Stimulated activated CD4-positive, alpha-beta T cell treated with anti-CD3 and anti-CD28 coated beads, Interleukin-2, amount 100 ng/mL, for 24 hours (primary cell): ENCODE measurements at regions not wholly inside any gene's neighbourhood (a gene's known extent, or its start where the extent isn't known, plus 50 kb on each side); places are given as distances from the start of the nearest gene placed in this dataset.

Experiments used
- DNase-seq, 2 donors: peaks; one replicate each; pipeline ENCODE4 v3.0.0-alpha.2; 2020

- DNase-seq, result no peak
These were observed 906.1 kb downstream of the CDH11 start for GRCh38 chr16:64215730-64216129.

- no peak for DNase-seq
These were observed 910.5 kb downstream of the CDH11 start for GRCh38 chr16:64211331-64211730.

- no peak for DNase-seq
These were observed 915.0 kb downstream of the CDH11 start for GRCh38 chr16:64206862-64207261.

- DNase-seq, result no peak
These were observed 918.7 kb downstream of the CDH11 start for GRCh38 chr16:64203126-64203525.

- DNase-seq, result no peak
These were observed 919.3 kb downstream of the CDH11 start for GRCh38 chr16:64202571-64202970.

- no peak for DNase-seq
These were observed 925.4 kb downstream of the CDH11 start for GRCh38 chr16:64196444-64196843.

- DNase-seq, result no peak
These were observed 935.9 kb downstream of the CDH11 start for GRCh38 chr16:64185954-64186353.

- no peak for DNase-seq
These were observed 937.7 kb downstream of the CDH11 start for GRCh38 chr16:64184156-64184555.

GRCh38 chr16:64182985-64183384 lies 938.9 kb downstream of the CDH11 start:
- DNase-seq, result no peak

- DNase-seq, result no peak
These were observed 940.5 kb downstream of the CDH11 start for GRCh38 chr16:64181271-64181925.

GRCh38 chr16:64180136-64180900 lies 941.5 kb downstream of the CDH11 start:
- DNase-seq, result no peak

GRCh38 chr16:64174327-64174726 lies 947.5 kb downstream of the CDH11 start:
- no peak for DNase-seq

GRCh38 chr16:64172652-64173051 lies 949.2 kb downstream of the CDH11 start:
- no peak for DNase-seq

GRCh38 chr16:64172226-64172625 lies 949.6 kb downstream of the CDH11 start:
- no peak for DNase-seq

- DNase-seq, result no peak
These were observed 950.2 kb downstream of the CDH11 start for GRCh38 chr16:64171632-64172031.

GRCh38 chr16:64168371-64168770 lies 953.5 kb downstream of the CDH11 start:
- no peak for DNase-seq

GRCh38 chr16:64167936-64168335 lies 953.9 kb downstream of the CDH11 start:
- no peak for DNase-seq

- no peak for DNase-seq
These were observed 956.5 kb downstream of the CDH11 start for GRCh38 chr16:64165368-64165767.

GRCh38 chr16:64162613-64163375 lies 959.1 kb downstream of the CDH11 start:
- no peak for DNase-seq

- DNase-seq, result no peak
These were observed 961.9 kb downstream of the CDH11 start for GRCh38 chr16:64159976-64160375.

GRCh38 chr16:64158941-64159588 lies 962.8 kb downstream of the CDH11 start:
- DNase-seq, result no peak

- DNase-seq, result no peak
These were observed 968.1 kb downstream of the CDH11 start for GRCh38 chr16:64153718-64154117.
